HS-5 (cell line): ENCODE measurements at regions not wholly inside any gene's neighbourhood (a gene's known extent, or its start where the extent isn't known, plus 50 kb on each side); places are given as distances from the start of the nearest gene placed in this dataset.
A peak's percentile ranks its signal among the peaks of the same experiment; 100 is the strongest.
"Not testable (repeated sequence)": the region's sequence is repeated elsewhere in the genome, so short reads cannot be mapped to it uniquely, and the experiment has no call there.

Source experiments
- DNase-seq: peaks from one replicate; pipeline ENCODE4 v3.0.0-alpha.2; 2012; ENCODE audit warnings: low read depth

- DNase-seq, result no peak
Observed at GRCh38 chr2:175755656-175756386, 246.2 kb downstream of the LNPK start.

GRCh38 chr2:175755169-175755568 is 246.9 kb downstream of the LNPK start:
- no peak for DNase-seq

GRCh38 chr2:175750195-175750594 is 251.9 kb downstream of the LNPK start:
- no peak for DNase-seq

- no peak for DNase-seq
Observed at GRCh38 chr2:175745911-175746310, 256.2 kb downstream of the LNPK start.

GRCh38 chr2:175744000-175744399 is 258.1 kb downstream of the LNPK start:
- no peak for DNase-seq

- no peak for DNase-seq
Observed at GRCh38 chr2:175743011-175743410, 259.1 kb downstream of the LNPK start.

GRCh38 chr2:175742367-175742766 is 259.7 kb downstream of the LNPK start:
- DNase-seq, result peak; percentile 60

GRCh38 chr2:175741164-175741563 is 260.9 kb downstream of the LNPK start:
- DNase-seq, result no peak

- no peak for DNase-seq
Observed at GRCh38 chr2:175737722-175738361, 264.2 kb downstream of the LNPK start.

GRCh38 chr2:175734686-175735085 is 267.4 kb downstream of the LNPK start:
- DNase-seq, result no peak

GRCh38 chr2:175732531-175732930 is 269.5 kb downstream of the LNPK start:
- DNase-seq, result no peak

GRCh38 chr2:175730050-175730449 is 272.0 kb downstream of the LNPK start:
- no peak for DNase-seq

GRCh38 chr2:175729049-175729706 is 272.9 kb downstream of the LNPK start:
- no peak for DNase-seq

- DNase-seq, result no peak
Observed at GRCh38 chr2:175728032-175728431, 274.0 kb downstream of the LNPK start.

- DNase-seq, result peak; percentile 78
Observed at GRCh38 chr2:175726223-175726622, 275.8 kb downstream of the LNPK start.

- DNase-seq, result no peak
Observed at GRCh38 chr2:175709248-175709647, 292.8 kb downstream of the LNPK start.

- no peak for DNase-seq
Observed at GRCh38 chr2:175707322-175707721, 294.7 kb downstream of the LNPK start.

- DNase-seq, result not testable (repeated sequence)
Observed at GRCh38 chr2:175704568-175704967, 297.5 kb downstream of the LNPK start.

GRCh38 chr2:175698061-175698460 is 304.0 kb downstream of the LNPK start:
- DNase-seq, result no peak

GRCh38 chr2:175690113-175690837 is 311.8 kb downstream of the LNPK start:
- peak; percentile 67 for DNase-seq

- DNase-seq, result no peak
Observed at GRCh38 chr2:175688243-175688642, 313.8 kb downstream of the LNPK start.

- DNase-seq, result no peak
Observed at GRCh38 chr2:175687465-175687864, 314.6 kb downstream of the LNPK start.

- no peak for DNase-seq
Observed at GRCh38 chr2:175686002-175686401, 316.1 kb downstream of the LNPK start.
